Calu3 (cell line): ENCODE measurements at regions not wholly inside any gene's neighbourhood (a gene's known extent, or its start where the extent isn't known, plus 50 kb on each side); places are given as distances from the start of the nearest gene placed in this dataset.

Source experiments
- BruUV-seq: library from RNA; stranded (reverse); fragments of 400-500 nt; replicated peaks from 2 replicates; lab custom pipeline; 2021; lab: Mats Ljungman, UMichigan
- CTCF ChIA-PET: fragments of 300-600 bp; sonication (Branson Sonifier 250); formaldehyde crosslinking; loops from one replicate; lab custom pipeline; 2022; ENCODE audit warnings: antibody characterized with exemption; lab: Charles Lee
- DNase-seq: peaks from one replicate; pipeline ENCODE4 v3.0.0; 2022
- H3K27ac Mint-ChIP-seq: one replicate; pipeline ENCODE4 v1.8.0; 2022; ENCODE audit warnings: mixed read lengths; ENCODE audit not compliant: unreplicated experiment
- H3K27me3 Mint-ChIP-seq: one replicate; pipeline ENCODE4 v1.8.0; 2022; ENCODE audit warnings: mixed read lengths; ENCODE audit not compliant: unreplicated experiment
- H3K36me3 Mint-ChIP-seq: one replicate; pipeline ENCODE4 v1.8.0; 2022; ENCODE audit warnings: mild to moderate bottlenecking, moderate library complexity, mixed read lengths; ENCODE audit not compliant: insufficient read depth, unreplicated experiment
- H3K4me1 Mint-ChIP-seq: one replicate; pipeline ENCODE4 v1.8.0; 2022; ENCODE audit warnings: mild to moderate bottlenecking, low read depth, mixed read lengths; ENCODE audit not compliant: unreplicated experiment
- H3K4me3 Mint-ChIP-seq: one replicate; pipeline ENCODE4 v1.8.0; 2022; ENCODE audit warnings: mild to moderate bottlenecking, low read depth, moderate library complexity, mixed read lengths; ENCODE audit not compliant: unreplicated experiment
- H3K9me3 Mint-ChIP-seq: one replicate; pipeline ENCODE4 v1.8.0; 2022; ENCODE audit warnings: low read depth, mixed read lengths; ENCODE audit not compliant: unreplicated experiment
- intact Hi-C: fragments of 100-400 bp; cut with micrococcal nuclease; formaldehyde crosslinking; loops from one replicate; pipeline ENCODE4 v1.10.0; 2022; ENCODE audit not compliant: unreplicated experiment
- TF ChIP-seq, protein P1 (sequence below): fragments of 200-600 bp; IDR thresholded peaks from one replicate; pipeline ENCODE4 v1.8.0; 2022; ENCODE audit warnings: antibody characterized with exemption; ENCODE audit not compliant: unreplicated experiment

DNA sequence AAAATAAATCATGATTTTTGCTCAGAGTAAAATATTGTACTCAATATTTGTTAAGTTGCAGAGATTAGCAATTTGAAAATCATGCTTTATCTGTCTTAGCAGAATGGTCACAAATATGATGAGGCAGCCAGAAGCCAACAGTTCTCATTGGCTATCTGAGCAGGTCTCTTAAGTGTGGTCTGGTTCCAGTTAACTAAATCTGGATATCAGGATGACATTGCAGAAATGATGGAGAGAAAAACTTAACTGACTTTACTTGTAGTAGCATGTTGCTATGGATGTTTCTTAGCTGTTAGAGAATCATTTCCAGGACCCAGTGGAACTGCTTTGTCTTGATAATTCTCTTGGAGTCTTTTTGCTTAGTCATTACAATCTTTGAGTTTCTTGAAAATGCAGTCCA is 1070.3 kb downstream of the JRKL start:
- intact Hi-C loops: no loop called here
- H3K4me3 Mint-ChIP-seq: no peak overlapping the region
- H3K27me3 Mint-ChIP-seq: no peaks in the 10 kb centered on the region
- CTCF ChIA-PET: no interaction called here
- no peaks in the 10 kb centered on the region for H3K36me3 Mint-ChIP-seq
- TF ChIP-seq, protein P1, sequence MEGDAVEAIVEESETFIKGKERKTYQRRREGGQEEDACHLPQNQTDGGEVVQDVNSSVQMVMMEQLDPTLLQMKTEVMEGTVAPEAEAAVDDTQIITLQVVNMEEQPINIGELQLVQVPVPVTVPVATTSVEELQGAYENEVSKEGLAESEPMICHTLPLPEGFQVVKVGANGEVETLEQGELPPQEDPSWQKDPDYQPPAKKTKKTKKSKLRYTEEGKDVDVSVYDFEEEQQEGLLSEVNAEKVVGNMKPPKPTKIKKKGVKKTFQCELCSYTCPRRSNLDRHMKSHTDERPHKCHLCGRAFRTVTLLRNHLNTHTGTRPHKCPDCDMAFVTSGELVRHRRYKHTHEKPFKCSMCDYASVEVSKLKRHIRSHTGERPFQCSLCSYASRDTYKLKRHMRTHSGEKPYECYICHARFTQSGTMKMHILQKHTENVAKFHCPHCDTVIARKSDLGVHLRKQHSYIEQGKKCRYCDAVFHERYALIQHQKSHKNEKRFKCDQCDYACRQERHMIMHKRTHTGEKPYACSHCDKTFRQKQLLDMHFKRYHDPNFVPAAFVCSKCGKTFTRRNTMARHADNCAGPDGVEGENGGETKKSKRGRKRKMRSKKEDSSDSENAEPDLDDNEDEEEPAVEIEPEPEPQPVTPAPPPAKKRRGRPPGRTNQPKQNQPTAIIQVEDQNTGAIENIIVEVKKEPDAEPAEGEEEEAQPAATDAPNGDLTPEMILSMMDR: no peak
- H3K4me1 Mint-ChIP-seq: no peaks in the 10 kb centered on the region
- no peak overlapping the region for H3K27ac Mint-ChIP-seq
- H3K9me3 Mint-ChIP-seq: peaks cover 5% of the 10 kb centered on the region
- no peak for DNase-seq
- no TSS peak for BruUV-seq

DNA sequence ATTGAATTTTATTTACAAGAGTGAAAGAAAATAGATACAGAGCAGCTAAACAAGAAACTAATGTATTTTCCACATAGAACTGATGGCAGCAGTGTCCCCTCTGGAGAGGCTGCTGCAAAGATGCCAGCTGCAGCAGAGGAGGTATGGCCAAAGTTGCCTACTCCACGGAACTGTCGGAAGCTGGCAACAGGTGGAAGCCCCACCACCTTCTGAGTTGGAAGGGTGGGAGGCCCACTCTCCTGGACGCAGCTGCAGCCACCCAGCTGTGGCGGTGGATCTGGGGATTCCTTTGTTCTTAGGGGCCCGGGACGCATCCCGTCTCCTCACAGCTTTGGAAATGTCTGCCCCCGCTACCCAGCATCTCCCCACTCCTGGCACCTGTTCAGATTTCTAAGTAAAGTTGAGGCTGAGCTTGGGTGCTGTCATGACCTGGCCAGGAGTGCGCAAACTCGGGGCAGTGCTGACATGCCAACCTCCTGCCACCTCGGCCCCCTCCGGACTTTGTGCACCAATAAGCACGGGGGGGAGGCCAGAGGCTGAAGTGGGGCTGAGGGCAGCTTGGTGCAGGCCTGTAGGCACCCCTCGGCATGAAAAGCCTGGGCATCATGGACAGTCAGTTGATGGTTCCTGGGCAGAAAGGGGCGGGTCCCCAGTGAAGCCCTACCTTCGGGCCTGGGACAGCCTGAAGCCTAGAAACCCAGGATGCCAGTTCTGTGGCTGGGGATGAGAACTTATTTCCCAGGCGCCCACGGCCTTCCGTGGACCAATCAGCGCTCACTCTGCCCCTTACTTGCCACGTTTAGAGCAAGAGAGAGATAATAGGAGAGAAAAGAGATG is 1071.4 kb downstream of the JRKL start:
- BruUV-seq: no TSS peak

DNA sequence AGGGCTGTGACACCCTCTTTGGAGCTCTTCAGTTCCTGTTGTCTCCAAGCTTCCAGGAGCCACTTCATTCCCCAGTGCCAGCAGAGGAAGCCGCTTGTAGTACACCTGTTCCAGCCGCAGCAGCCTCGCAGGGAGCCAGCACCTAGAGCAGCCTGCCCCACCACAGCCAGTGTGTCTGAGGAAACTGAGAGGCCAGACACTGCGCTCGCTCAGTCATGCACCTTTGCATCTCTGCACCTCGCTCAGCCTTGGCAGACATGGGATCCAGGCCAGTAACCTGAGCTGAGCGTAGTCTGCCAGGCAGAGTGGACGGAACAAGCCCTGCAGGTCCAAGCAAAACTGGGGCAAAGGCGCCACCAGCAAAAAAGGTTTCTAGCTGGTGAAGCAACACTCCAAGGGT is 1072.1 kb downstream of the JRKL start:
- Mint-ChIP-seq H3K4me1 (no peaks in the 10 kb centered on the region), H3K27me3 (no peaks in the 10 kb centered on the region), H3K9me3 (peaks cover 5% of the 10 kb centered on the region), H3K36me3 (no peaks in the 10 kb centered on the region), H3K27ac (no peak overlapping the region), H3K4me3 (no peak overlapping the region)
- TF ChIP-seq, protein P1: no peak
- DNase-seq: no peak
- CTCF ChIA-PET: no interaction called here
- no TSS peak for BruUV-seq
- intact Hi-C loops: no loop called here

More for the DNA sequence above, 1071.4 kb downstream of the JRKL start:
- H3K27ac Mint-ChIP-seq: no peak overlapping the region
- intact Hi-C loops: no loop called here
- no peaks in the 10 kb centered on the region for H3K36me3 Mint-ChIP-seq
- H3K9me3 Mint-ChIP-seq: peaks cover 5% of the 10 kb centered on the region
- no peaks in the 10 kb centered on the region for H3K4me1 Mint-ChIP-seq
- H3K4me3 Mint-ChIP-seq: no peak overlapping the region
- no peak for DNase-seq
- TF ChIP-seq, protein P1: no peak
- no peaks in the 10 kb centered on the region for H3K27me3 Mint-ChIP-seq
- CTCF ChIA-PET: no interaction called here

DNA sequence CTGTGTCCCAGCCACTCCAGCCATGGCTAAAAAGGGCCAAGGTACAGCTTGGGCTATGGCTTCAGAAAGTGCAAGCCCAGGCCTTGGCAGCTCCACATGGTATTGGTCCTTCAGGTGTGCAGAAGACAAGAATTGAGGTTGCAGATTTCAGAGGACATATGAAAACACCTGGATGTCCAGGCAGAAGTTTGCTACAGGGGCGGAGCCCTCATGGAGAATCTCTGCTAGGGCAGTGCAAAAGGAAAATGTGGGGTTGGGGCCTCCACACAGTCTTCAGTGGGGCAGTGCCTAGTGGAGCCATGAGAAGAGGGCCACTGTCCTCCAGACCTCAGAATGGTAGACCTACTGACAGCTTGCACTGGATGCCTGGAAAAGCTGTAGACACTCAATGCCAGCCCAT is 1074.1 kb downstream of the JRKL start:
- DNase-seq: no peak
- Mint-ChIP-seq H3K9me3 (peaks cover 7% of the 10 kb centered on the region), H3K4me1 (no peaks in the 10 kb centered on the region), H3K27ac (no peak overlapping the region), H3K36me3 (no peaks in the 10 kb centered on the region), H3K4me3 (no peak overlapping the region), H3K27me3 (no peaks in the 10 kb centered on the region)
- intact Hi-C loops: no loop called here
- CTCF ChIA-PET: no interaction called here
- BruUV-seq: no TSS peak
- TF ChIP-seq, protein P1: no peak
